Activated CD4-positive, alpha-beta T cell treated with anti-CD3 and anti-CD28 coated beads for 36 hours (primary cell): ENCODE measurements at regions not wholly inside any gene's neighbourhood (a gene's known extent, or its start where the extent isn't known, plus 50 kb on each side); places are given as distances from the start of the nearest gene placed in this dataset.
A peak's percentile ranks its signal among the peaks of the same experiment; 100 is the strongest.

Source experiments
- ATAC-seq: fragments of 200-7000 bp; cut with Tn5 transposase; one replicate; pipeline ENCODE4 v1.10.0; 2021; ENCODE audit warnings: mild to moderate bottlenecking, moderate library complexity
- CTCF ChIA-PET: fragments of 350-600 bp; sonication (Branson Sonifier 250); formaldehyde crosslinking; loops from one replicate; lab custom pipeline; 2021; ENCODE audit warnings: antibody characterized with exemption; lab: Charles Lee
- POLR2A ChIA-PET: fragments of 350-600 bp; sonication (Branson Sonifier 250); formaldehyde crosslinking; loops from one replicate; lab custom pipeline; 2021; ENCODE audit warnings: antibody characterized with exemption, inconsistent platforms; lab: Charles Lee
- DNase-seq: peaks from one replicate; pipeline ENCODE4 v3.0.0-alpha.2; 2020
- H3K27ac Mint-ChIP-seq: one replicate; pipeline ENCODE4 v1.8.0; 2021; ENCODE audit warnings: mixed read lengths
- H3K27me3 Mint-ChIP-seq: one replicate; pipeline ENCODE4 v1.8.0; 2021; ENCODE audit warnings: mixed read lengths
- H3K36me3 Mint-ChIP-seq: one replicate; pipeline ENCODE4 v1.8.0; 2021; ENCODE audit warnings: low read depth, mixed read lengths
- H3K4me1 Mint-ChIP-seq: one replicate; pipeline ENCODE4 v1.8.0; 2021; ENCODE audit warnings: mixed read lengths
- H3K4me3 Mint-ChIP-seq: one replicate; pipeline ENCODE4 v1.8.0; 2021; ENCODE audit warnings: mild to moderate bottlenecking, moderate library complexity, mixed read lengths
- H3K9me3 Mint-ChIP-seq: one replicate; pipeline ENCODE4 v1.8.0; 2021; ENCODE audit warnings: low read depth, mixed read lengths
- intact Hi-C, 2 experiments: fragments of 100-400 bp; cut with DNase I in 1 of 2; cut with micrococcal nuclease in 1 of 2; formaldehyde crosslinking; loops; one replicate each; pipeline versions ENCODE4 v1.14.2 to v1.15.1; 2022 to 2024; cut with DNase I, micrococcal nuclease

DNA sequence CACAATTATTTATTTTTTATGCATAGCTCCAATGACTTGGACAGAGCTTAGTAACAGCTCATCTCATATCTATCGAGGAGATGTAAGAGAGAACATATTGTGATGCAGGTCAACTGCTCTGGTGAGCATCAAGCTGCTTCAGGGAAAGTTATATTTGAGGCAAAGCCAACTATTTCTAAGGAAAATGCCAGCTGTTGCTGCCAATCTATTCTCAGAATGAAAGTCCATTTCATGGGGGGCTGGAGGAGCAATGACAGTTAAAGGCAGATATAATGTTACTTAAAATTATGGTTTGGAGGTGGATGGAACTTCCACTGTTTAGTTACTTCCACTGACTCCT, 424.8 kb downstream of the KIF20B start:
- no peaks in the 10 kb centered on the region for H3K36me3 Mint-ChIP-seq
- H3K4me3 Mint-ChIP-seq = no peak overlapping the region
- peaks cover under 1% of the 10 kb centered on the region for H3K27me3 Mint-ChIP-seq
- DNase-seq (no peak), ATAC-seq (no peak)
- H3K4me1 Mint-ChIP-seq = no peaks in the 10 kb centered on the region
- ChIA-PET CTCF (no interaction called here), POLR2A (no interaction called here)
- intact Hi-C loops = no loop called here
- no peak overlapping the region for H3K27ac Mint-ChIP-seq
- H3K9me3 Mint-ChIP-seq = no peaks in the 10 kb centered on the region

DNA sequence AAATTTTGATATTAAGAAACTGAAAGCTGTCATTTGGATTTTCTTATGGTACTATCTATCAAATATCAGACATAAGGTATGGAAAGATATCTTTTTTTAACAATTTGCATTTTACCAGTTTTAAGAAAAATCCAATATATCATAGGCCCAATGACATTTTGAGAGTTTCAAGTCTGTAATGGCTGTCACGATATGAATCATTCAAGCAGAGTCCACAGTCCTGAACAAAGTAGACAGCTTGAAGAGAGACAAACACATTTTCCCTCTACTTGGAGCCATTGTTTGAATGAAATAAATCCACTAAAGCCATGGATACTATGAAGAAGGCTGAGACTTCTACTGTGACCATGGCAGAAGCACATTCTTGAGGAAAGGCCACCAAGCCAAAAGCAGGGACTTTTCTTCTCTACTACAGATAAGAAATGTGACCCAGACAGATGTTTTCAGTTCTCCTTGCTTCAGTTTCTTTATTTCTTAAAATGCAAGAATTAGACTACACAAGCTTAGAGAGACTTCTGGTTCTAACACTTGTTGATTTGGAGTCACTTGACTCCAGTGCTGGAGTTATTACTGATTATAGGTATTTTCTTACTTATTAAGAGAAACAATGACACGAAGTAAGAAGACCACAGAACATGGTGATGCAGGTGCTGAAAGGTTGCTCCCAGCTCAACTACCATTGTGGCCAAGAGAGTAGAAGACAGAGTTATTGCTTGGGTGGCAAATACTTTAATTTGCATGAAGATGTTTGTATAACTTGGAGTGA, 429.1 kb downstream of the KIF20B start:
- no peak for ATAC-seq
- intact Hi-C loops = no loop called here
- H3K36me3 Mint-ChIP-seq = no peaks in the 10 kb centered on the region

GRCh38 chr10:90133606-90134005, 432.2 kb downstream of the KIF20B start:
- peaks cover 32% of the 10 kb centered on the region for H3K9me3 Mint-ChIP-seq
- H3K4me3 Mint-ChIP-seq = no peak overlapping the region
- H3K36me3 Mint-ChIP-seq = peaks cover 1% of the 10 kb centered on the region
- no peaks in the 10 kb centered on the region for H3K4me1 Mint-ChIP-seq
- H3K27me3 Mint-ChIP-seq = no peaks in the 10 kb centered on the region
- intact Hi-C loops = no loop called here
- no peak overlapping the region for H3K27ac Mint-ChIP-seq
- DNase-seq = no peak
- ChIA-PET POLR2A (no interaction called here), CTCF (no interaction called here)
- ATAC-seq = no peak

More for the DNA sequence above, 429.1 kb downstream of the KIF20B start:
- no peak overlapping the region for H3K4me3 Mint-ChIP-seq
- no peaks in the 10 kb centered on the region for H3K4me1 Mint-ChIP-seq
- DNase-seq = no peak
- CTCF ChIA-PET = no interaction called here
- H3K27ac Mint-ChIP-seq = no peak overlapping the region
- POLR2A ChIA-PET = interaction anchor here (0.8 kb wide), 1 partner anchor 148 kb away, joined by 3 read pairs; no protein-coding TSS in a partner anchor
- H3K27me3 Mint-ChIP-seq = no peaks in the 10 kb centered on the region
- peaks cover 9% of the 10 kb centered on the region for H3K9me3 Mint-ChIP-seq

DNA sequence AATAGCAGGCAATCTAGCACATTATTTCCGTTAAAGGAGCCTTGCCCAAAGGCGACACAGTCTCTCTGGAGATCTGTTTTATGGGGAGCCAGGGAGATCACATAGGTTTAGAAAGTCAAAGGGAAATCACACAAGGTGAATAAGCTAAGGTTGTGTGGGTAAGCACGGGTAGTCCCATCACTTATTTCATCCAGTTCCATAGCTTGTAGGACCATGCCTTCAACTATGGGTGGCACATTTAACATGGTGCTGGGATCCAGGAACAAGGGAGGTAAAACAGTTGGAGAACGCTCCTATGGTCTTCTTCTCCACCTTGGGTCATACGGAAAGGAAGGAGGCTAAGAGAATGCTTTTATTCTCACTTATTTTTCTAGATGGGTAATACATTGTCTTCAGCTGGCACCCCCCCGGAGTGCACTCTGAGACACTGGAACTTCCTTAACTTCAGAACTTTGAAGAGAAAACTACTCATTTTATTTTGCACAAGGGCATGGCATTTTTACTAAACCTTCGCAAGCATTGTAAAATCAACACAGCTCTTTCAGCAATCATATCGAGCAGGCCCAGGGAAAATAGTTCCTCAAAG, 435.4 kb downstream of the KIF20B start:
- Mint-ChIP-seq H3K27me3 (peaks cover 3% of the 10 kb centered on the region), H3K4me1 (no peaks in the 10 kb centered on the region), H3K9me3 (peaks cover 41% of the 10 kb centered on the region), H3K36me3 (peaks cover 1% of the 10 kb centered on the region), H3K27ac (no peak overlapping the region), H3K4me3 (no peak overlapping the region)
- peak; percentile 30 for DNase-seq
- ChIA-PET POLR2A (no interaction called here), CTCF (interaction anchor here (0.9 kb wide), 1 partner anchor 204 kb away, joined by 3 read pairs; no protein-coding TSS in a partner anchor)
- ATAC-seq = no peak
- intact Hi-C loops = no loop called here

DNA sequence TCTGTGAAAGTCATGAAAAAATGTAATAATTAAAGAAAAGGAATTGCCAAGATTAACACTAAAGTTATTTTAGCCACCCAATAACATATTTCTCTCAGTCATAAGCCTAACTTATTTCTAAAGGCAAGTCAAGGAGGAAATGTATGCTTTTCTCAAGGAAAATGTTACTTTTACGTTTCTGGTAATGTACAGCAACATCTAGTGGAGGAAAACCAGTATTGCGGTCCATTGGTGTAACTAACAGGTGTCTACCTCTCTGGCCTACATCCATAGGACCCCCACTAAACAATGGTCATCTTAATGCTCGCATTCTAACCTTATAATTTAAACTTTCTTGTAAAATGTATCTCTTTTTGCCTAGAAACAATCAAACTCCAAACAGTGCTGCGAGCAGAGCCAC, 437.5 kb downstream of the KIF20B start:
- CTCF ChIA-PET = no interaction called here
- Mint-ChIP-seq H3K4me3 (no peak overlapping the region), H3K9me3 (peaks cover 39% of the 10 kb centered on the region), H3K4me1 (no peaks in the 10 kb centered on the region), H3K27ac (no peak overlapping the region), H3K36me3 (peaks cover 1% of the 10 kb centered on the region), H3K27me3 (peaks cover 3% of the 10 kb centered on the region)
- DNase-seq (no peak), ATAC-seq (no peak)
- intact Hi-C loops = loop anchor here (1.0 to 2.0 kb wide), 2 partner anchors 344 to 346 kb away; no protein-coding TSS in a partner anchor
- POLR2A ChIA-PET = no interaction called here

DNA sequence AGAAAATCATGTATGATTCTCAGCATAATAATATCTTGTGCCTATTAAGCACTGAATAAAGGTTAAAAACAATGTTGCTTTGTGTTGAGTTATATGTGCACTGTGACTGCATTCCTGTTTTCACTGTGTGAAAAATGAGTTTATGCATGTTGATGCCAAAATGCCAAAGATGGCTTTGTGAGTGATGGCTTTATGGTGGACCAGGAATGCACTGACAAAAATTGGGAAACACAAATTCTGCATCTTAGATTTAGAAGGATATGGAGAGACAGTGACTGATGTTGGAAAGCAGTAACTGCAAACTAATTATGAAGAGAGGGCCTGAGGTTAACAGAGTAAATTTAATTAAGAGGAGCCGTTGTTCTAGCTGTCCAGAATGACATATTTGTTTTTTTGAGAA, 440.4 kb downstream of the KIF20B start:
- no peaks in the 10 kb centered on the region for H3K4me1 Mint-ChIP-seq
- no peaks in the 10 kb centered on the region for H3K36me3 Mint-ChIP-seq
- ChIA-PET POLR2A (no interaction called here), CTCF (no interaction called here)
- intact Hi-C loops = no loop called here
- H3K27me3 Mint-ChIP-seq = peaks cover 3% of the 10 kb centered on the region
- H3K9me3 Mint-ChIP-seq = peaks cover 21% of the 10 kb centered on the region
- H3K27ac Mint-ChIP-seq = no peak overlapping the region
- ATAC-seq (no peak), DNase-seq (no peak)
- H3K4me3 Mint-ChIP-seq = no peak overlapping the region

- DNase-seq = no peak
- POLR2A ChIA-PET = no interaction called here
- Mint-ChIP-seq H3K9me3 (peaks cover 9% of the 10 kb centered on the region), H3K4me3 (no peak overlapping the region), H3K4me1 (no peaks in the 10 kb centered on the region), H3K27ac (no peak overlapping the region), H3K36me3 (no peaks in the 10 kb centered on the region), H3K27me3 (peaks cover 3% of the 10 kb centered on the region)
- CTCF ChIA-PET = interaction anchor here (0.5 kb wide), 1 partner anchor 172 kb away, joined by 3 read pairs; no protein-coding TSS in a partner anchor
- intact Hi-C loops = no loop called here
- ATAC-seq = no peak
These were observed 442.5 kb downstream of the KIF20B start for GRCh38 chr10:90143937-90144336.

DNA sequence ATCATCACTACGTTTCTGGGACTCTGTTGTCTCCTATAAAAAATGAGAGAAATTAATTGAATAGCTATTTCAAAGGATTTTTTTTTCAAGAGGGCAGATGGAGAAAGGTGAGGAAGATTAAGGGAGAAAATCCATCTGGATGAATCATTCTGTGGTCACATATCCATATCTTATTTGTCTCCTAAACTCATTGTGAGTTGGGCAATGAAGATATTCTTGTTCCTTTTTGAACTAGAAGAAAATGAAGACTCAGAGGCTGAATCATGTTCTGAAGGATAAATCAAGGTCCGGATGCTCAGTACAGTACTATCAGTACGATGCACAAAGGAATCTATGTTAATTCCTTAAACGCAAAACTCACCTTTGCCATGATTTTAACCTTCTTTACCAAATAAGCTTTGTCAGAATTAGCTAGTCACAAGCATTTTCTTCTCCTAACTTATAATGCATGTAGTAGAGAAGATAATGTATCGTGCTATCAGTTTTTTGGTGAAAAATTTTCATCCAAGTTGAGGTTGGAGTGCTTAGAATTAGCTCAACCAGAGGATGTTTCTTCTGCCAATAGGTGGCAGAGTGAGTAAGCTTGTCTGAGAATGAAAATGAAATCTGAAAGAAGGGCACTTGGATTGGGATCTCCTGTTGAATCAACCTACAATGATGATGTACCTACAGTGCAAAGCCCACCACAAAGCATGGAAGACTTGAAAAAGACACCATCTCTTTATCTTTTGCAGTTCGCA, 446.9 kb downstream of the KIF20B start:
- intact Hi-C loops = loop anchor here in 1 of 2 experiments (5.0 kb wide), 2 partner anchors 444 to 714 kb away; no protein-coding TSS in a partner anchor

DNA sequence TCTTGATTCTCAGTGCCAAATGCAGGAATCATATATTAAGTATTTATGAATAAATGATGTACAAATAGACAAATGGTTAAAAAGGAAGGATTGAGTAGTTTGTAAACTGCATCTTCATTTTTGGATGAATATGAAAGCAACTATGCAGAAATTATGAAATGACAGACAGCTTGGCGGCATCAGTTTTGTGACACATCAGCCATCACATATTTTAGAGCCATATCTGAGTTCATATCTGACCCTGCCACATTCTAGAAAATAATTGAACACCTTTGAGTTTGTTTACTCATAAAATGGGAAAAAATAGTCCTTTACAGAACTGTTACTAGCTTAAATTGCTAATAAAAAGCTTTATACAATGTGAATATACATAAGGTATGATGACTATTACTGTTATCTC, 448.2 kb downstream of the KIF20B start:
- ATAC-seq (no peak), DNase-seq (no peak)
- no peak overlapping the region for H3K4me3 Mint-ChIP-seq
- no peak overlapping the region for H3K27ac Mint-ChIP-seq
- H3K4me1 Mint-ChIP-seq = no peaks in the 10 kb centered on the region
- H3K9me3 Mint-ChIP-seq = no peaks in the 10 kb centered on the region
- no peaks in the 10 kb centered on the region for H3K27me3 Mint-ChIP-seq
- no peaks in the 10 kb centered on the region for H3K36me3 Mint-ChIP-seq
- intact Hi-C loops = loop anchor here in 1 of 2 experiments (5.0 kb wide), 2 partner anchors 443 to 713 kb away; no protein-coding TSS in a partner anchor
- POLR2A ChIA-PET = no interaction called here
- CTCF ChIA-PET = interaction anchor here (0.6 kb wide), 1 partner anchor 404 kb away, joined by 3 read pairs; no protein-coding TSS in a partner anchor

More for the DNA sequence above, 446.9 kb downstream of the KIF20B start:
- no peaks in the 10 kb centered on the region for H3K27me3 Mint-ChIP-seq
- no peak for ATAC-seq
- H3K4me1 Mint-ChIP-seq = no peaks in the 10 kb centered on the region
- POLR2A ChIA-PET = no interaction called here
- H3K4me3 Mint-ChIP-seq = no peak overlapping the region
- no peak for DNase-seq
- CTCF ChIA-PET = interaction anchor here (0.6 to 1.1 kb wide), 2 partner anchors 435 to 887 kb away, joined by 3 read pairs; no protein-coding TSS in a partner anchor
- no peaks in the 10 kb centered on the region for H3K36me3 Mint-ChIP-seq
- H3K9me3 Mint-ChIP-seq = no peaks in the 10 kb centered on the region
- no peak overlapping the region for H3K27ac Mint-ChIP-seq

- DNase-seq (no peak), ATAC-seq (no peak)
- no peak overlapping the region for H3K27ac Mint-ChIP-seq
- H3K36me3 Mint-ChIP-seq = no peaks in the 10 kb centered on the region
- H3K27me3 Mint-ChIP-seq = peaks cover 3% of the 10 kb centered on the region
- peaks cover 2% of the 10 kb centered on the region for H3K9me3 Mint-ChIP-seq
- intact Hi-C loops = no loop called here
- no peaks in the 10 kb centered on the region for H3K4me1 Mint-ChIP-seq
- ChIA-PET POLR2A (no interaction called here), CTCF (no interaction called here)
- H3K4me3 Mint-ChIP-seq = no peak overlapping the region
These were observed 461.0 kb downstream of the KIF20B start for GRCh38 chr10:90162271-90162853.
